ENCODE measurements at regions not wholly inside any gene's neighbourhood (a gene's known extent, or its start where the extent isn't known, plus 50 kb on each side); places are given as distances from the start of the nearest gene placed in this dataset.
"Not testable (repeated sequence)": the region's sequence is repeated elsewhere in the genome, so short reads cannot be mapped to it uniquely, and the experiment has no call there.

DNA sequence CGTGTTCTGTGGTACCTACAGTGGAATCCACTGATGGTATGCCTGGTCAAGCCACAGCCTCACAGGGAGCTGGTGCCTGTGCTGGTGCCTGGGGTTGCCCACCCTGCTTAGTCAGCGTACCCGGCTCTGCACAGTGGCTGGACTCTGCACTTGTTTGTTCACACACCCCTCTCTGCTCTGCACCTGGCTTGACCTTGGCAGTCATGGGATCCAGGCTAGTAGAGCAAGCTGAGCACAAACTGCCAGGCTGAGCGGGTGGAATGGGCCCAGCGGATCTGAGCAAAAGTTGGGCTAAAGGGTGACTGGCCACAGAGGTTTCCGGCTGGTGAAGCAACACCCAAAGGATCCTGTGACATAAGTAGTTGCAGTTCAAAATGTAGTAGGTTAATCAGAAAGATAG lies 163.5 kb downstream of the CDH19 start:
- no peak for DNase-seq

DNA sequence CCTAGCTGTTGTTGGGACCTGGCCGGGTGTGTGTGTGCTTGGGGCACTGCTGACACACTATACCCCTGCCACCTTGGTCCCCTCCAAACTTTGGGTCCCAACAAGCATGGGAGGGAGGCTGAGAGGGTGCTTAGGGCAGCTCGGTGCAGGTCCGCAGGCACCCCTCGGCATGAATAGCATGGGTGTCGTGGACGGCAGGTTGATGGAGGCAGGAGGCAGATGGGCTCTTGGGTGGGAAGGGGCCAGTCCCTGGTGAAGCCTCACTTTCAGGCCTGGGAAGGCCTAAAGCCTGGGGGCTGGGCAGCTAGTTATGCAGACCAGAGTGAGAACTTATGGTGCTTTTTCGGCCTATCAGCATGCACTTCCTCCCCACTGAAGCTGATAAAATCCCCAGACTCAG lies 164.2 kb downstream of the CDH19 start:
- no peak for DNase-seq

DNA sequence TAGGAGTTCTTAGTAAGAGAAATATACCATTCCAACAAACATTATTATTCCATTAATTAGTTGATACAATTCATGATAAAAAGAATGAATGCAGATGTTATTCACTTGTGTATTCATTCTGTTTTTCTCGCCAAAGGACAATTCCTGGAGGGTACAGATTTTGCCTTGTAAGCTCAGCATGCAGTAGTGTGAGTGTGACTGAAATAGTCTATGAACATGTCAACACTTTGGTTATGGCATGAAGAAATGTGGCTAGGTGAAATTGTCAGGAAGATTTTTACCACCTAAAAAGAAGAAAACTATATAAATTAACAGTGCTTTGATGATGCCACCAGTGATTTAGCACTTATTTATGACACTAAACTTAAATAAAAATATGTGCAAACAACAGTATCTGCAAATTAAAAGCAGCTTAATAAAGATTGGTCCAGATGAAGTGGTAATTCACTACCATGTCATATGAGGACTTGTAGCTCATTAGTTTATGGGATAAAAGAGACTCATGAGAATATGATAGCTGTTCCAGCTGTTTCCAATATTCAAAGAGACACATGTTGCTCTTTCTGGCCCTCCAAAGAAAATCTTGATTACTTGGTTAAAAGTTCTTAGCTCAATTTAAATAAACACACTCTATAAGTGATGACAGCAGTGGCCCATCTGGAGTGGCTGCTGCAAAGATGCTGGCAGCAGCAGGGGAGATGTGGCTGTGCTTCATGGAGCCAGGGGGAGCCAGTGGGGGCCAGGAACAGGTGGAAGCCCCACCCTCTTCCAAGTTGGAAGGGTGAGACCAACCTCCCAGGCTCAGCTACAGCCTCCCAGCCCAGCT lies 165.0 kb downstream of the CDH19 start:
- DNase-seq, result no peak

DNA sequence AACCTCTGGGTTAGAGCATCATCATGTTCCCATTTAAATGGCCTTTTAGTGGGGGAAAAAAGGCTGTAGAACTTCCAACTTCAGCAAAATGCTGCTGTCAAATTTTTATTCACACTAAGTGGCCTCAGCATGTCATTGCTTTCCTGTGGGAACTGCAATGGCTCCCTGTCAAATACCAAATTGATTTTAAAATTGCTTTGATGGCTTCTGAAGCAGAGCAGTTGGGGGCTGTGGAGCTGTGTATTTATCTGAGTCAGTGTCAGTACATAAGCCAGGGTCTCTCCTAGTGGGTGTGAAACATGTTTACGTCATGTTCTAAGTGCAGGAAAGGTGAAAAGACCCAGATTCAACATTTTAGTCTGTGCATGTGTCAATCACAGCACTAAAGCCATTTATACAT lies 171.3 kb downstream of the CDH19 start:
- DNase-seq, result no peak

DNA sequence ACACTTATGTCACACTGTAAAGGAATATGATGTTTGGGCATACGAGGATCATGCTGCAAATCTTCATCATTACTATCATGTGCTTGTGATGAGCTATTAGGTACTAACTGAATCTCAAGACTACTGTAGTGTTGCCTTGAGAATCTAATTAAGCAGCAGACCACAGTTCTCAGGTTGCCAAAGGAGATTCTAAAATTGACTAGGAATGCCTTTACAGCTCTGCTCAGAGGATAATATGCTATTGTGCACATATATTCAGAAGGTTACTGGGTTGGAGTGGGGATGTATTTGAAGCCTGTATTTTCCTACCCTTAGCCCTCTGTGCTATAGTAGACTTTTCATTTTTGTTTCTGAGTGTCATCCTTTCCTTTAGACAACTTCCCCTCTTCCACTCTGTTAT lies 175.1 kb downstream of the CDH19 start:
- DNase-seq, result no peak

DNA sequence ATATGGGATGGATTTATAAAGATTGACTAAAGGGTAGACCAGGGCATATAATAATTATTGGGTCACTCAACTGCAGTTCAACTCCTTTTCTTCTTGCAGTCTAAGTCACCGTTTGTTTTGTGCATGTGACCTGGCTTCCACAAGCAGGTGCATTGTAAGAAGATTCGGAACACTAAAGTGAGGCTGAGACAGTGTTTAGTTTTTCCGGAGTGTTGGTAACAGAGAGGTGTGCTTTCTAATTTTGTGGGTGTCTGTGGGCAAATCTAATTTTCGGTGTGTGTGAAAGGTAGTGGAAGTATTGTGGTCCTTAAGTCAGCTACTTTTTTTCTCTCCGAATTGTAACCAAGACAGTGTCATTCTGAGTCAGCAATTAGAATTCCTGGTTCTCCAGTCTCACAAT lies 184.5 kb downstream of the CDH19 start:
- no peak for DNase-seq

DNA sequence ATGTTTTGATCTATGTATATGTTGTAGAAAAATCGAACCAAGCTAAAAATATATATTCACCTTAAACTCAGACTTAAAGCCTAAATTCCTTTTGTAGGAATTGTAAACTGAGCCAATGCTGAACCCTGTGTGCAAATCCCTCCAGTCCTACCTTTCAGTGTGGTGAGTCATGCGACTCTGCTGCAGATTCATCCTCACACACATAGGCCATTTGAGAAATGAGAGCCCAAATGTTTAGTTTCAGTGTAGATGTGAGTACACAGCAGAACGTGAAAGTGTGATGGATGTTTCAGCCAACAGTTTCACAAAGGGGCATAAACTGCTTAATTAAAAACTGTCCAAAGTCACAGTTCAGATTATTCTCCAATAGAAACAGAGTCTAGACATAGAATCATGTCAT lies 193.2 kb downstream of the CDH19 start:
- no peak for DNase-seq

DNA sequence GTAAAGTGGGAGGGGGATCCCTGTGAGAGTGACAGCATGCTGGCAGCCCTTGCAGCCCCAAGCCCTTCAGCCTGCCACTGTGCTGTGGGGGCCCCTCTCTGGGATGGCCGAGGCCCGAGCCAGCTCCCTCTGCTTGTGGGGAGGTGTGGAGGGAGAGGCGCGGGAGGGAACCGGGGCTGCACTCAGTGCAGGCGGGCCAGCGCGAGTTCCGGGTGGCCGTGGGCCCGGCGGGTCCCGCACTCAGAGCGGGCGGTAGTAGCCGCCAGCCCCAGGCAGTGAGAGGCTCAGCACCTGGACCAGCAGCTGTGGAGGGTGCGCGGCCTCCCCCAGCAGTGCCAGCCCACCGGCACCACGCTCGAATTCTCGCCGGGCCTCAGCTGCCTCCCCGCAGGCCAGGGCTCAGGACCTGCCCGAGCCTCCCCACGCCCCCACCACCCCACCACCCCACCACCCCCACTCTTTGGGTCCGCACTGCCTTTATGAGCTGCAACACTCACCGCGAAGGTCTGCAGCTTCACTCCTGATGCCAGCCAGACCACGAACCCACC lies 208.1 kb downstream of the CDH19 start:
- DNase-seq, result no peak

DNA sequence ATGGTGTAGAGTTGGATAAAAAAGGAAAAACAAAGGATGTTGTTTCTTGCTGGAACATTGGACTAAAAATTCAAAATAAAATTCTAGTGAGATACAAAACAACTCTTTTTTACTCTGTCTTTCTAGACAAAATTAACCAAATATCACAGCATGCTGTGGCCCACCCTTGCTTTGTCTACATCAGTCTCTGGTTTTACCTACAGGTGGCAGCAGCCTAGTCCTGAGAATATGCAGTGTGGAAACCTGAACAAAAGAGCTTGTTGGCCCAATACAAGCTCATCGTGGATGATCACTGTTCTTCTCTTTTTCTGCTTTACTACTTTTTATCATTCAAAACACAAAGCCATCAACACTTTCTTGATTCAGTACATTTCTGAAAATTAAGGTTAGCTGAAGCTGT lies 210.4 kb downstream of the CDH19 start:
- no peak for DNase-seq

DNA sequence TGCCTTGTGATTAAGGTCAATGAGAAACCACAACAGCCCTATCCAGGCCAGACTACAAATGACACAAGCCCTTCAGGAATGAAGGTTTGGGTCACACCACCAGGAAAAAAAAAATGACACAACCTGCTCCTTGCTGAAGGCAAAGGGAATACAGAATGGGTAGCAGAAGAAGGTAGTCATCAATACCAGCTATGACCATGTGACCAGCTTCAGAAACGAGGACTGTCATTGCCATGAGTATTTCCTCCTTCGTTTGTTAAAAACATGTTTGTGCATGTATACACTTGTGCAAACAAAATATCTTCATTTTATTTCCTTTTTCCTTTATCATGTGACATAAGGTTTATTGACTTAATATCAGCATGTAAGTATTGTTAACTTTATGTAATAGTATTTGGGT lies 226.6 kb downstream of the CDH19 start:
- no peak for DNase-seq

DNA sequence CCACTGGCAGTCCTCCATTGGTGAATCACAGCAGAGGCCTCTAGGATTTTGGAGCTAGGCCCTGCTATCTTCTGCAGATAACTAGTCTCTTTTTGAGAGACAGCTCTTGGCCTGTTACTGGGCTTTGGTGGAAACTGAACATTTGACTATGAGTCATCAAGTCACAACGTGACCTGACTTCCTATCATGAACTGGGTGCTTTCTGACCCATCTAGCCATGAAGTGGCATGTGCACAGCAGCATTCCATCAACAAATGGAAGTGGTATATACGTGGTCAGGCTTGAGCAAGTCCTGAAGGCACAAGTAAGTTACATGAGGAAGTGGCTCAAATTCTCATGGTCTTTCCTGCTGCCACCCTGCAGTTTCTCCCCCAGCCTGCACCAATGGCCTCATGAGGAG lies 228.5 kb downstream of the CDH19 start:
- not testable (repeated sequence) for DNase-seq

DNA sequence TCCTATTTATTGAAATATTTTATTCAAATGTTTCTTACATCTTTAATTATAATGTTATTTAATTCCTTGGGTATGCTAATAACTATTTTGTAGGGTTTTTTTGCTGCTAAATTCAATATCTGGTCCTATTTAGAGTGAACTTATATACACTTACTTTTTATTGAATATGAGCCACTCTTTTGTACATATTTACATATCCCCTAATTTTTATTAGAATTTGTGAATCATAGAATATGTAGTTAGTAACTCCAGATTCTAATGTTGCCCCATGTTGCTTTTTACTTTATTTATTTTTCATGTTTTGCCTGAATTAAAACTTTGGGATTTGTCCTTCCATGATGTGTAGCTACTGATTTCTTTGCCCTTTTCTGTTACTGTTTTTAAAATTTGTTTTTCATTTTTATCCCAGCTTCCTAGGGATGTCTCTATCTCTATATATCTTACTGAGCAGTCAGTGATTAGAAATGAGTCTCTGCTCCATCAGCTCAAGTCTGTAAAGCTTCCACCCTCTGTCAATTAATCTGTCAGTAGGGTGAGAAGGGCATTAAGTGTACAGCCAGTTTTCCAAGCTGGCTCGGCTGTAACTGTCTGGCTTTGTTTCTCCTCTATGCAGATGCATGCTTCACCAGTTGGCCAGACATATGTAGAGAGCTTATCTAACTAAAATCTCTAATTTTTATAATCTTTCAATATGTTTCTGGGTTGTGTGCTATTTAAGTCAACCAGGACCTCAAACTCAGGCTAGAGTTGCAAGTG lies 256.9 kb downstream of the CDH19 start:
- DNase-seq, result no peak

DNA sequence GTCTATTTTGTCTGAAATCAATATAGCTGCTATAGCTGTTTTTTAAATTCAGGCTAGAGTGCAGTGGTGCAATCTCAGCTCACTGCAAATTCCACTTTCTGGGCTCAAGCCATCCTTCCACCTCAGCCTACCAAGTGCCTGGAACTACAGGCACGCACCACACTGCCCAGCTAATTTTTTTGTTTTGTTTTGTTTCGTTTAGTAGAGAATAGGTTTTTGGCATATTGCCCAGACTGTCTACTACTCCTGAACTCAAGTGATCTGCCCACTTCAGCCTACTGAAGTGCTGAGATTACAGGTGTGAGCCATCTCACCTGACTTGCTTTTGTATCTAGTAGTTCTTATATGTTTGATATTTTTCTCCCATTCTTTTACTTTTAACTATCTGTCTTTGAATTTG lies 259.7 kb downstream of the CDH19 start:
- DNase-seq, result no peak

DNA sequence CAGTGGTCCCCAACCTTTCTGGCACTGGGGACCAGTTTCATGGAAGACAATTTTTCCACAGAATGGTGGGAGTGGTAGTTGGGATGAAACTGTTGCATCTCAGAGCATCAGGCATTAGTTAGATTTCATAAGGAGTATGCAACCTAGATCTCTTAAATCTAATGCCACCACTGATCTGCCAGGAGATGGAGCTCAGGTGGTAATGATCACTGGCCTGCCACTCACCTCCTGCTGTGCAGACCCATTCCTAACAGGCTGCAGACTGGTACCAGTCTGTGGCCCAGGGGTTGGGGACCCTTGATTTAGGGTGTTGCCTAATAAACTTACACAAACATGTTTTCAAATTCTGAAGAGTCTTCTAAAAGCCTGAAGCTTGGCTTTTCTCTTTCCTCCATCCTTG lies 261.3 kb downstream of the CDH19 start:
- no peak for DNase-seq

DNA sequence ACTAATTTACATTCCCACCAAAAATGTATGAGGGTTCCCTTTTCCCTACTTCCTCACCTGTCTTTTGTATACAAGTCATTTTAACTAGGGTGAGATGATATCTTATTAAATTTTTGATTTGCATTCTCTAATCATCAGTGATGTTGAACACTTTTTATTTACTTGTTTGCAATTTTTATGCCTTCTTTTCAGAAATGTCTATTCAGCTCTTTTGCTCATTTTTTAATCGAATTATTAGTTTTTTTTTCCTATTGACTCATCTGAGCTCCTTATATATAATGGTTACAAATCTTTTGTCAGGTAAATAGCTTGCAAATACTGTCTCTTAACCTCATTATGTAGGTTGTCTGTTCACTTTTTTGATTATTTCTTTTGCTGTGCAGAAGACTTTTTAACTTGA lies 269.4 kb downstream of the CDH19 start:
- DNase-seq, result no peak

DNA sequence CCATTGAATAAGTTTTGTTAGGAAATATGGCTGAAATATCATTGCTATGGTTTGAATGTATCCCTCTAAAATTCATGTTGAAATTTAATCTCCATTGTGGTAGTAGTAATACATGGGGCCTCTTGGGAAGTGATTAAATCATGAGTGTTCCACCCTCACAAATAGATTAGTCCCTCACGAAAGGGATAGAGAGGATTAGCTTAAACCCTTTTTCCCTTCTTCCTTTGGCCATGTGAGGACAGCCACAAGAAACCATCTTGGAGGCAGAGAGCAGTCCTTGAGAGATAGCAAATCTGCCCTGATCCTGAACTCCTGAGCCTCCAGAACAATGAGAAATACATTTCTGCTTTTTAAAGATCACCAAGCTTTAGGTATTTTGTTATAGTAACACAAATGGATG lies 274.2 kb downstream of the CDH19 start:
- no peak for DNase-seq

DNA sequence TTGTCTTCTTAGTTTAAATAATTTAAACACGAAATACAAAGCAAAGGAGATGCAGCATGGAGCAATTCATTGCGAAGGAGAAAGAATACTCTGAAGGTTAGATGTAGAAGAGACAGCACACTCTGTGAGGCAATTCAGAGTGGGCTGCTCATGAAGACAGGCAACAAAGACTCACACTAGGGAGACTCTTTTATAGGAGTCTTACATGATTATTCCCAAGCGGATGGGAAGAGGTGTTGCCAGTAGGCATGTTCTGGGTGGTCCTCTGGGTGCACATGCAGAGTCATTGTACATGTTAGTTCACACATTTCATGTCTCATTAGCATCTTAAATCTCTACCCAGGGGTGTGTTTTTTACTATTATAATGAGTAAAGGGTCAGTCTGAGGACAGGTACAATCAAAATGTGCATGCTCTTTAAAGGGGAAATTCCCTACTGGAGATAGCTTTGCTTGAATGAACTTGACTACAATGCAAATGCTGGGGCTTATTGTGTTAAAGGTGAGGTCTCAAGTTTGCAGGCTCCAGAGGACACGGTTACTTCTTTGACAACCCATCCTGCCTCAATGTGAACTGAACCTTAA lies 275.5 kb downstream of the CDH19 start:
- no peak for DNase-seq

DNA sequence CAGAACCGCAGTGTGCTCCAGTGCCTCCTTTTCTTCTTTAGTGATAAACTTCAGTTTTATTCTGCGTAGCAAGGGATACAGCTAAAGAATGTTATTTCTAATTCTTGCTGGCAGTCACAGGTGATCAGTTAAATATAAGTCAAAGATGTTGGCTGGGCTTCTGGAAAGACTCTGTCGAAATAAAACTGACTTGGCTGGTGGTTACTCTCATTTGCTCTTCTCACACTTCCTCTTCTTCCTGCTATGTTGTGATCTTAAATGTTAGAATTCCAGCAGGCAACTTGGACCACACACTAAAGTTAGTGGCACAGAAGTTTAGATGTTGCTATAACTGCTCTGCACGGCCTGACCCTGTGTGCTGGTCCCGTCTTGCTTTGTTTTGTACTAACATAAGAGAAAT lies 278.6 kb downstream of the CDH19 start:
- no peak for DNase-seq

DNA sequence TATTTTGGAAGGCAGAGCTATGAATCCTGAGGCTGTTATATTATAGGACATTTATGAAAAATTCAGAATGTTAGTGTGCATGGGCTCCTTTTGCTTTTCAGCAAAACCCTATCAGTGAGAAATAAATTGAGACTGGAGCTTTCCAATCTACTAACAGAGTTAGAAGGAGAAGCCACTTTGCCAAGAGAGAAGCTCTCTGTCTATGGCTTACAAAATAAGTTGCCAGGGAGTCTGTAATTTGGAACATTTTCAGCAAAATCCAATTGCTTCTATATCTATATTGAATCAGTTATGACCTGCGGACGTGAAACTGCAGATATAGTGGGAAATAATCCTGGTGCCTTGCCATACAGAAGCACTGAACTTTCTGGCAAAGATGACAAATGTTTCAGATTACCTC lies 279.3 kb downstream of the CDH19 start:
- DNase-seq, result no peak

DNA sequence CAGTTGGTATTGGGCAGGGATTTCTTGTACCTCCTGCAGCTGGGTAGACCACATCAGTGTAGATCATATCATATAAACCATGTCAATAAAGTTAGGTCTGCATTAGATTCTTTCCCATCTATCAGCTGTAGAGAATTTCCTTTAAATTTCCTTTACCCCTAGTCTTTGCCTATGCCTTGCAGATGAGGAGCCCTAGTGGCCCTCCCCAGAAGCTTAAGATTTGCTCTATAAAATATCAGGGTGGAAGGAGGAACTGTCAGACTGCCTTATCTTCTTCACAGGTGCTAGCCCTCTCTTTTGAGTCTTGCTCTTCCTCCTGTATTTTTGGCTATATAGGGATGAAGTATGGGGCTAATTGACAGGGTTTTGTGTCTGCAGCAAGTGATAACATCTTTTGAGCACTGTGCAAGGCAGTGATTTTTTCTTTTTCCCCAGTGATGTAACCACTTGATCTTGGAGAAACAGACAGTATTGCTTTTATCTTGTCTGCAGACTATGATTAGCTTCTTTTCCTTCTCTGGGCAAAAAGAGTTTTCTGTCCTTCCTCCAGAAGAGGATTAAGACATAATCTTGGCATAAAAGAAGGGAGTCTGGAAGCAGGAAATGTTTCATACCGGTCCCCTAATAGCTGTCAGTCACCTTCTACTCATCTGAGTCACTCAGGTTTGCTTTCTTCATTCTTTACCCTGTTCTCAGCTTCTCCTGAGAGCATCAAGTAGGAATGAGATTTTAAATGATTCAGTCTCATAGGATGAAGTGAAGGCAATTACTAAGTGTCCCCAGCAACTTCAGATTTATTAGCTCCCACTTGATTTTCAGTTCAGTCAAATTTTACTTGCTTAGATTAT lies 286.4 kb downstream of the CDH19 start:
- no peak for DNase-seq

DNA sequence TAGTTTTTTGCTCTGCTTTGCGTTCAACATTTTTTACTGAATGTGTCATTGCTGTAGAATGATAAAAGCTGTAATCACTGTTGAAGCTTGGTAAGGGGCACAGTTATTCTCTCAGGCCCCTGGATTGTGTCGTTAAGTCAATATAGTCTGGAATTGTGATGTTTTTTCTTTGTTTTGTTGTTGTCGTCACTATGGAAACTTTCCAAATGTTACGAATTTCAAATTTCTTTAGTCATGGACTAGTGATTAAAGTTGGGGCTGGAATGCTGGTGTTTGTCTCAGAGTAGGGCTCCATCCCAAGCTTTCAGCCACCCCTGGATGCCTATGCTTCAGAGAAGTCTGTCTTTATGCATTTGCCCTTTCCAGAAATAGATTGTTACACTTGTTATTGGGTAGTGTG lies 287.2 kb downstream of the CDH19 start:
- no peak for DNase-seq

DNA sequence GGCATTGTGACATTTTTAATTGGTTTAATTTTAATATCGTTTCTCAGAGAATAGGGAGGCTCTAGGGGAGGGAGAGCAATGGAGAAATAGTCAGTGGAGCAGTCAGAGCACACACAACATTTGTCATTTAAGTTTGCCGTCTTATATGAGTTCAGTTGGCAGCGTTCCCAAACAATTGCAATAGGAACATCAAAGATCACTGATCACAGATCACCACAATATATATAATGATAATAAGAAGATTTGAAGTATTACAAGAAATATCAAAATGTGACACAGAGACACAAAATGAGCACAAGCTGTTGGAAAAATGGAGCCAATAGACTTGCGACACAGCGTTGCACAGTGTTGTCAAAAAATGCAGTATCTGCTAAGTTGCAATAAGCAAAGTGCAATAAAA lies 303.7 kb downstream of the CDH19 start:
- no peak for DNase-seq

DNA sequence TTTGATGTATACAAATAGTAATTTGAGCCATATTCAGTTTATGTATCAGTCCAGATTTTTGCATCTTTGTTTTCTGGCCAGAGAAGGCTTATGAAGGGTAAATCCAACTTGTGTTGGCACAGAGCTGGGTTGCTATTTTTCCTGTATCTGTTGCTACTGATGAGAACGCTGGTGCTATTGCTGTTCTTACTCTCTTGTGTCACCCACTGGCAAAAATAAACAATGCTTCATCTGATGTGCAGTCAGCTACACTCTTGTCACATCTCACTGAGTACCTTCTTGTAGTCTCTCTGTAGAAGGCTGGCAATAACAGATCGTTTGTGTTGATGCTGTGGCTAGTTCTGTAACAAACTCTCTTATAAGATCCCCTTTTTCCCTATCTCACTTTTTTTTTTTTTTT lies 323.4 kb downstream of the CDH19 start:
- no peak for DNase-seq
